Colonic mucosa (tissue), 4 donors: ENCODE measurements at regions not wholly inside any gene's neighbourhood (a gene's known extent, or its start where the extent isn't known, plus 50 kb on each side); places are given as distances from the start of the nearest gene placed in this dataset.

Source experiments
- DNase-seq: peaks from one replicate; pipeline ENCODE4 v3.0.0-alpha.2; 2020
- H3K27ac ChIP-seq: fragments of 200-600 bp; one replicate; pipeline ENCODE4 v1.8.0; 2021
- H3K27me3 ChIP-seq: fragments of 200-600 bp; one replicate; pipeline ENCODE4 v1.8.0; 2021
- H3K36me3 ChIP-seq: fragments of 200-600 bp; one replicate; pipeline ENCODE4 v1.8.0; 2021
- H3K4me1 ChIP-seq: fragments of 200-600 bp; one replicate; pipeline ENCODE4 v1.8.0; 2021; ENCODE audit warnings: mild to moderate bottlenecking
- H3K4me3 ChIP-seq: fragments of 200-600 bp; one replicate; pipeline ENCODE4 v1.8.0; 2021
- H3K9ac ChIP-seq, 2 donors: one replicate each; pipeline ENCODE4 v1.7.0; 2013; ENCODE audit warnings: control low read depth in 2 of 2, low read depth in 2 of 2, low read length in 2 of 2
- H3K9me3 ChIP-seq: fragments of 200-600 bp; one replicate; pipeline ENCODE4 v1.8.0; 2021
- intact Hi-C: fragments of 100-400 bp; cut with DNase I; formaldehyde crosslinking; loops from one replicate; pipeline ENCODE4 v1.14.1; 2022
- TF ChIP-seq, protein P1 (sequence below): fragments of 200-600 bp; IDR thresholded peaks from one replicate; pipeline ENCODE4 v1.8.0; 2022; ENCODE audit warnings: antibody characterized with exemption, mild to moderate bottlenecking
- donor health status: healthy.
- donor health status: DM: no; HTN: no; CAD: no.
- donor health status: DM: no; HTN: no; CAD: no.

- Histone ChIP-seq H3K4me3 (no peak overlapping the region), H3K27me3 (no peaks in the 10 kb centered on the region), H3K9ac (no peak overlapping the region), H3K27ac (no peak overlapping the region), H3K36me3 (no peaks in the 10 kb centered on the region), H3K4me1 (no peaks in the 10 kb centered on the region), H3K9me3 (no peaks in the 10 kb centered on the region)
- no peak for DNase-seq
- intact Hi-C loops: no loop called here
- TF ChIP-seq, protein P1, sequence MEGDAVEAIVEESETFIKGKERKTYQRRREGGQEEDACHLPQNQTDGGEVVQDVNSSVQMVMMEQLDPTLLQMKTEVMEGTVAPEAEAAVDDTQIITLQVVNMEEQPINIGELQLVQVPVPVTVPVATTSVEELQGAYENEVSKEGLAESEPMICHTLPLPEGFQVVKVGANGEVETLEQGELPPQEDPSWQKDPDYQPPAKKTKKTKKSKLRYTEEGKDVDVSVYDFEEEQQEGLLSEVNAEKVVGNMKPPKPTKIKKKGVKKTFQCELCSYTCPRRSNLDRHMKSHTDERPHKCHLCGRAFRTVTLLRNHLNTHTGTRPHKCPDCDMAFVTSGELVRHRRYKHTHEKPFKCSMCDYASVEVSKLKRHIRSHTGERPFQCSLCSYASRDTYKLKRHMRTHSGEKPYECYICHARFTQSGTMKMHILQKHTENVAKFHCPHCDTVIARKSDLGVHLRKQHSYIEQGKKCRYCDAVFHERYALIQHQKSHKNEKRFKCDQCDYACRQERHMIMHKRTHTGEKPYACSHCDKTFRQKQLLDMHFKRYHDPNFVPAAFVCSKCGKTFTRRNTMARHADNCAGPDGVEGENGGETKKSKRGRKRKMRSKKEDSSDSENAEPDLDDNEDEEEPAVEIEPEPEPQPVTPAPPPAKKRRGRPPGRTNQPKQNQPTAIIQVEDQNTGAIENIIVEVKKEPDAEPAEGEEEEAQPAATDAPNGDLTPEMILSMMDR: no peak
Observed at GRCh38 chr15:95511671-95512070, 818.8 kb upstream of the NR2F2 start.

GRCh38 chr15:95512906-95513305 lies 817.6 kb upstream of the NR2F2 start:
- no peak overlapping the region for H3K4me3 ChIP-seq
- no peak for DNase-seq
- H3K27me3 ChIP-seq: no peaks in the 10 kb centered on the region
- no peaks in the 10 kb centered on the region for H3K4me1 ChIP-seq
- H3K9me3 ChIP-seq: no peaks in the 10 kb centered on the region
- H3K36me3 ChIP-seq: no peaks in the 10 kb centered on the region
- TF ChIP-seq, protein P1: no peak
- intact Hi-C loops: no loop called here
- H3K27ac ChIP-seq: no peak overlapping the region
- H3K9ac ChIP-seq: no peak overlapping the region

GRCh38 chr15:95519887-95520286 lies 810.6 kb upstream of the NR2F2 start:
- H3K9ac ChIP-seq: no peak overlapping the region
- intact Hi-C loops: no loop called here
- TF ChIP-seq, protein P1: no peak
- no peaks in the 10 kb centered on the region for H3K36me3 ChIP-seq
- H3K4me3 ChIP-seq: no peak overlapping the region
- H3K9me3 ChIP-seq: no peaks in the 10 kb centered on the region
- H3K27me3 ChIP-seq: no peaks in the 10 kb centered on the region
- H3K4me1 ChIP-seq: no peaks in the 10 kb centered on the region
- no peak overlapping the region for H3K27ac ChIP-seq
- no peak for DNase-seq

GRCh38 chr15:95520511-95520910 lies 810.0 kb upstream of the NR2F2 start:
- Histone ChIP-seq H3K4me1 (no peaks in the 10 kb centered on the region), H3K4me3 (no peak overlapping the region), H3K36me3 (no peaks in the 10 kb centered on the region), H3K9me3 (no peaks in the 10 kb centered on the region), H3K27me3 (no peaks in the 10 kb centered on the region), H3K9ac (no peak overlapping the region), H3K27ac (no peak overlapping the region)
- no peak for DNase-seq
- TF ChIP-seq, protein P1: no peak
- intact Hi-C loops: no loop called here

- Histone ChIP-seq H3K4me3 (no peak overlapping the region), H3K27ac (no peak overlapping the region), H3K9ac (no peak overlapping the region), H3K9me3 (no peaks in the 10 kb centered on the region), H3K4me1 (no peaks in the 10 kb centered on the region), H3K36me3 (no peaks in the 10 kb centered on the region), H3K27me3 (no peaks in the 10 kb centered on the region)
- no peak for DNase-seq
- TF ChIP-seq, protein P1: no peak
- intact Hi-C loops: no loop called here
Observed at GRCh38 chr15:95520922-95521321, 809.6 kb upstream of the NR2F2 start.

DNA sequence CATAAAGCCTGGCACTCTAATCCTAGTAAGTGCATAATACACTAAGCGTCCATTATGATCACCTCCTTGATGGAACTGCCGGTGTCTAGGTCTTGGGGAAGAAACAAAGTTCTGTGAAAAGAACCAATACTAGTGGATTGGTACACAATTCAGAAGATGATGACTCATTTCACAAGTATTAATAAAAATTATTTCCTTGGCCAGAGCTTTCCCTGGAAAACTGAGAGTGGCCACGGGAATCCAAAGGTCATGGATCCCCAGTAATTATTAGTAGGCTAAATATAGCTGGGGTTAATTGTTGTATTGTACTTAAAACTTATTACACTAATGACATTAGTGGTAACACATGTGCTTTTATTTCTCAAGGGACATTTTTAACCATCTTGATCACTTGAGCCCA lies 808.0 kb upstream of the NR2F2 start:
- H3K36me3 ChIP-seq: no peaks in the 10 kb centered on the region
- no peaks in the 10 kb centered on the region for H3K27me3 ChIP-seq
- no peak for DNase-seq
- intact Hi-C loops: no loop called here
- no peaks in the 10 kb centered on the region for H3K9me3 ChIP-seq
- no peak overlapping the region for H3K9ac ChIP-seq
- H3K27ac ChIP-seq: no peak overlapping the region
- no peaks in the 10 kb centered on the region for H3K4me1 ChIP-seq
- H3K4me3 ChIP-seq: no peak overlapping the region
- TF ChIP-seq, protein P1: no peak
